HCT116 (cell line): ENCODE measurements at regions not wholly inside any gene's neighbourhood (a gene's known extent, or its start where the extent isn't known, plus 50 kb on each side); places are given as distances from the start of the nearest gene placed in this dataset.

ENCODE experiments used
- ATAC-seq: fragments of 200-7000 bp; cut with Tn5 transposase; 2 replicates; pipeline ENCODE4 v1.9.1; 2020; ENCODE audit warnings: mild to moderate bottlenecking, moderate library complexity
- BruUV-seq: library from RNA; stranded (reverse); fragments of 400-500 nt; replicated peaks from 2 replicates; lab custom pipeline; 2021; lab: Mats Ljungman, UMichigan
- CTCF ChIA-PET: fragments of 300-600 bp; sonication (Branson Sonifier 250); formaldehyde crosslinking; loops from one replicate; lab custom pipeline; 2021; ENCODE audit warnings: antibody characterized with exemption; lab: Charles Lee
- POLR2A ChIA-PET: fragments of 300-600, 350-600 bp; sonication (Branson Sonifier 250); formaldehyde crosslinking; loops from one replicate; lab custom pipeline; 2021; ENCODE audit warnings: antibody characterized with exemption; lab: Charles Lee
- RAD21 ChIA-PET, 2 experiments: fragments of 300-600 bp; sonication (Branson Sonifier 250); formaldehyde crosslinking; loops; one replicate each; lab custom pipeline; 2023; ENCODE audit warnings: low total read pairs in 2 of 2; ENCODE audit not compliant: uncharacterized antibody in 2 of 2, unreplicated experiment in 2 of 2, low non-redundant PET in 1 of 2; lab: Charles Lee
- DNase-seq: peaks from one replicate; pipeline ENCODE4 v3.0.0-alpha.2; 2010; ENCODE audit warnings: low read depth, low spot score
- H2AFZ ChIP-seq: fragments of 200-600 bp; shearing (Covaris generic), sonication (generic); 2 replicates; pipeline ENCODE4 v1.6.1; 2017; ENCODE audit warnings: low read depth, mixed run types, mixed read lengths, antibody characterized with exemption, low read length; ENCODE audit not compliant: poor library complexity, severe bottlenecking
- H3K27ac ChIP-seq: 2 replicates; pipeline ENCODE4 v1.5.1; 2012; ENCODE audit warnings: low read depth, low read length
- H3K27me3 ChIP-seq: fragments of 200-600 bp; sonication (generic); 2 replicates; pipeline ENCODE4 v1.6.1; 2016; ENCODE audit warnings: mixed run types, low read length, mixed read lengths; ENCODE audit not compliant: insufficient read depth
- H3K36me3 ChIP-seq, 2 experiments: fragments of 200-500 bp in 1 of 2; fragments of 200-600 bp in 1 of 2; sonication (Bioruptor generic) in 1 of 2; sonication (generic) in 1 of 2; 2 replicates each; pipeline versions ENCODE4 v1.5.1 to v1.6.1; 2014 to 2016; ENCODE audit warnings: low read length in 2 of 2, inconsistent platforms in 1 of 2, mixed read lengths in 1 of 2, mixed run types in 1 of 2; ENCODE audit not compliant: insufficient read depth in 2 of 2, control insufficient read depth in 1 of 2
- H3K4me1 ChIP-seq, 2 experiments: fragments of 200-600 bp in 1 of 2; sonication (generic) in 1 of 2; 2 replicates each; pipeline versions ENCODE4 v1.5.1 to v1.6.1; 2012 to 2017; ENCODE audit warnings: low read length in 2 of 2, inconsistent platforms in 1 of 2, mild to moderate bottlenecking in 1 of 2, mixed read lengths in 1 of 2, mixed run types in 1 of 2, moderate library complexity in 1 of 2; ENCODE audit not compliant: insufficient read depth in 2 of 2, control insufficient read depth in 1 of 2
- H3K4me2 ChIP-seq: fragments of 200-600 bp; sonication (generic); 2 replicates; pipeline ENCODE4 v1.6.1; 2017; ENCODE audit warnings: mixed run types, low read length, mixed read lengths
- H3K4me3 ChIP-seq, 2 experiments: fragments of 200-600 bp in 1 of 2; sonication (generic) in 1 of 2; replicated peaks in 1 of 2; 2 replicates each; pipeline ENCODE4 v1.5.1; 2011 to 2016; ENCODE audit warnings: low read length in 2 of 2, control low read depth in 1 of 2, low read depth in 1 of 2, mild to moderate bottlenecking in 1 of 2, mixed read lengths in 1 of 2, mixed run types in 1 of 2
- H3K79me2 ChIP-seq: fragments of 200-600 bp; sonication (generic); 2 replicates; pipeline ENCODE4 v1.6.1; 2017; ENCODE audit warnings: mild to moderate bottlenecking, mixed run types, low read length, moderate library complexity, mixed read lengths; ENCODE audit not compliant: insufficient read depth
- H3K9ac ChIP-seq: fragments of 200-600 bp; sonication (generic); 2 replicates; pipeline ENCODE4 v1.6.1; 2016; ENCODE audit warnings: low read length, mixed read lengths
- H3K9me2 ChIP-seq: fragments of 200-600 bp; sonication (generic), shearing (Covaris generic); 2 replicates; pipeline ENCODE4 v1.6.1; 2017; ENCODE audit warnings: mixed run types, mild to moderate bottlenecking, moderate library complexity; ENCODE audit not compliant: insufficient read depth
- H3K9me3 ChIP-seq, 2 experiments: fragments of 200-500 bp in 1 of 2; fragments of 200-600 bp in 1 of 2; sonication (Bioruptor generic) in 1 of 2; sonication (generic) in 1 of 2; 2 replicates each; pipeline ENCODE4 v1.6.1; 2014 to 2017; ENCODE audit warnings: low read length in 2 of 2, mixed read lengths in 2 of 2, inconsistent platforms in 1 of 2, low read depth in 1 of 2, mild to moderate bottlenecking in 1 of 2, mixed run types in 1 of 2, moderate library complexity in 1 of 2; ENCODE audit not compliant: control insufficient read depth in 1 of 2, insufficient read depth in 1 of 2
- H4K20me1 ChIP-seq: fragments of 200-600 bp; sonication (generic), shearing (Covaris generic); 2 replicates; pipeline ENCODE4 v1.6.1; 2017; ENCODE audit warnings: mixed run types, mild to moderate bottlenecking, moderate library complexity; ENCODE audit not compliant: insufficient read depth
- CBX3 ChIP-seq: IDR thresholded peaks from 2 replicates; pipeline ENCODE4 v1.6.1; 2012; ENCODE audit warnings: low read depth
- CEBPB ChIP-seq: IDR thresholded peaks from 2 replicates; pipeline ENCODE4 v1.6.1; 2012; ENCODE audit warnings: low read depth
- EZH2 ChIP-seq: fragments of 200-600 bp; sonication (generic); IDR thresholded peaks from 2 replicates; pipeline ENCODE4 v1.6.1; 2017; ENCODE audit warnings: antibody characterized with exemption, mixed run types
- POLR2A ChIP-seq: IDR thresholded peaks from 2 replicates; pipeline ENCODE4 v1.7.0; 2011; ENCODE audit warnings: borderline replicate concordance; ENCODE audit not compliant: insufficient read depth, insufficient read length; ENCODE audit errors: extremely low read depth
- POLR2AphosphoS5 ChIP-seq: IDR thresholded peaks from 2 replicates; pipeline ENCODE4 v1.6.1; 2011; ENCODE audit warnings: mild to moderate bottlenecking, low read depth, low read length, moderate library complexity
- TCF7L2 ChIP-seq: IDR thresholded peaks from 2 replicates; pipeline ENCODE4 v1.7.0; 2011; ENCODE audit warnings: borderline replicate concordance, inconsistent platforms; ENCODE audit not compliant: insufficient read depth, insufficient read length; ENCODE audit errors: extremely low read depth
- YY1 ChIP-seq: IDR thresholded peaks from 2 replicates; pipeline ENCODE4 v1.6.1; 2011; ENCODE audit warnings: low read length, low read depth, moderate library complexity, mild to moderate bottlenecking; ENCODE audit not compliant: insufficient replicate concordance; ENCODE audit errors: extremely low read depth
- intact Hi-C: fragments of 100-400 bp; cut with micrococcal nuclease; formaldehyde crosslinking; loops from 2 replicates; pipeline ENCODE4 v1.10.0; 2022

DNA sequence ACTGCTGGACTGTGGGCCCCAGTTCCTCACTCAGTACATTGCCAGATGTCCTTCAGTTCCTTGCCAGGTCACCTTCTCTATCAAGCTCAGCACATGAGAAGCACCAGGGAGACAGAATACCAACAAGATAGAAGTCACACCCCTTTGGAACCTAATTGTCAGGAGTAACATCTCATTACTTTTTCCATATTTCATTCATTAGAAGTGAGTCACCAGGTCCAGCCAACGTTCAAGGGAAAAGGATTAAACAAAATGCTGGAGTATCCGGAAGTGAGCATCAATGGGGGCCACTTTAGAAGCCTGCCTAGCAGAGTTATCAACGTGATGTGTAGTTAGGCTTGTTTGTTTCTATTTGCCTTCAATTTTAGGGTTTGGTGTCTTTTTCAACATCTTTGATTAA is 569.3 kb downstream of the MIAT start:
- no TSS peak for BruUV-seq
- DNase-seq: no peak

GRCh38 chr22:27228771-27229170 is 571.4 kb downstream of the MIAT start:
- Histone ChIP-seq H3K4me2 (no peak overlapping the region), H3K9me3 (no peaks in the 10 kb centered on the region; a peak in 1 of 4 replicates), H3K4me3 (no peak overlapping the region), H3K27me3 (peaks cover 24% of the 10 kb centered on the region), H3K4me1 (peaks cover under 1 to 6% of the 10 kb centered on the region in 2 experiments; a peak in 3 of 4 replicates), H3K27ac (no peak overlapping the region), H3K9ac (no peak overlapping the region), H4K20me1 (no peaks in the 10 kb centered on the region), H2AFZ (no peak overlapping the region), H3K79me2 (no peaks in the 10 kb centered on the region), H3K36me3 (no peaks in the 10 kb centered on the region), H3K9me2 (no peaks in the 10 kb centered on the region)
- ChIA-PET POLR2A (no interaction called here), CTCF (no interaction called here), RAD21 (no interaction called here)
- BruUV-seq: no TSS peak
- no peak for TF ChIP-seq EZH2
- no peak for TF ChIP-seq CBX3
- TF ChIP-seq POLR2AphosphoS5: no peak
- TF ChIP-seq CEBPB: no peak
- no peak for TF ChIP-seq POLR2A
- no peak for TF ChIP-seq TCF7L2
- intact Hi-C loops: no loop called here
- DNase-seq: no peak
- ATAC-seq: no peak

More for the DNA sequence above, 569.3 kb downstream of the MIAT start:
- Histone ChIP-seq H3K27me3 (peaks cover 6% of the 10 kb centered on the region), H3K9ac (no peak overlapping the region), H3K9me3 (peaks cover 5 to 7% of the 10 kb centered on the region in 2 experiments; a peak in 2 of 4 replicates), H3K4me3 (no peak overlapping the region), H3K27ac (no peak overlapping the region), H2AFZ (no peak overlapping the region), H4K20me1 (no peaks in the 10 kb centered on the region), H3K79me2 (no peaks in the 10 kb centered on the region), H3K4me1 (peaks cover 7 to 16% of the 10 kb centered on the region in 2 experiments; a peak in 3 of 4 replicates), H3K9me2 (no peaks in the 10 kb centered on the region), H3K4me2 (no peak overlapping the region), H3K36me3 (no peaks in the 10 kb centered on the region)
- no peak for ATAC-seq
- TF ChIP-seq YY1: no peak
- ChIA-PET CTCF (no interaction called here), RAD21 (no interaction called here), POLR2A (no interaction called here)
- intact Hi-C loops: no loop called here
